ENCODE measurements at regions not wholly inside any gene's neighbourhood (a gene's known extent, or its start where the extent isn't known, plus 50 kb on each side); places are given as distances from the start of the nearest gene placed in this dataset.

DNA sequence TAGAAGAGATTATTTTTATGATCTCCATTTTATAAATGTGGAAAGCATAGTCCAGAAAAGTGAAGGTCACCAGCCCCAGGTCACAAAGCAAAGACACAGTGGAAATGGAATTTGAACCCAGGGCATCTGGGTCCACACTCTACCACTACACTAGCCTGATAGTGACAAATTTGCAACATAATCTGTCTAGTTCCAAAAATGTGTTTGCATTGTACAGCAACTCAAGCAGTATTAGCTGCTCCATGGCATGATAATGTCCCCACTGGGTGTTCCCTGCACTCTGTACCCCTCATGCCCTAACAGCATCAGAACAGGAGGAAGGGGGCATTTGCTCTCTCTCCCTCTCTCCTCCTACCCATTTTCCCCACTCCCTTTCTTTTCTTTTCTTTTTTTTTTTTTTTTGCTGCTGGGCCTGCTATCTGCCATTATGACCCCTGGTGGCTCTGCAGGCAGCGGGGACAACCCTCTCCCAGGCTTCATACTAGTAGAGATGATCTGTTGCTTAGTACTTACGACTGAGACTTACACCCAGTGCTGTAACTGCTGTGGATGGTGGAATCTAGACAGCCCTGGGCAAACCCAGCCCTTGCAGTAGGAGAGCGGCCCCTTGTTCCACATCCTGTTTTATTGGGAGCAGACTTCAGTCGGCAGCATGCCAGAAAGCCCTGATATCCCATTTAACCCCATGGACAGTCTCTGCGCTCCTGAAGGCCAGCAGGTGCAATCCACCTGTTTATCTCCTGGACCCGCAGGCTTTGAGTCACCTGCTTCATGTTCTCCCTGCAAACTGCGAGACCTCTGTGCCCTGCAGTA lies 306.3 kb downstream of the SOX9 start:
- no peak for DNase-seq (ENCODE audit: low read depth)
- no peak overlapping the region for H3K4me3 ChIP-seq (ENCODE audit: low read depth, low read length)
- TF ChIP-seq, protein P1, sequence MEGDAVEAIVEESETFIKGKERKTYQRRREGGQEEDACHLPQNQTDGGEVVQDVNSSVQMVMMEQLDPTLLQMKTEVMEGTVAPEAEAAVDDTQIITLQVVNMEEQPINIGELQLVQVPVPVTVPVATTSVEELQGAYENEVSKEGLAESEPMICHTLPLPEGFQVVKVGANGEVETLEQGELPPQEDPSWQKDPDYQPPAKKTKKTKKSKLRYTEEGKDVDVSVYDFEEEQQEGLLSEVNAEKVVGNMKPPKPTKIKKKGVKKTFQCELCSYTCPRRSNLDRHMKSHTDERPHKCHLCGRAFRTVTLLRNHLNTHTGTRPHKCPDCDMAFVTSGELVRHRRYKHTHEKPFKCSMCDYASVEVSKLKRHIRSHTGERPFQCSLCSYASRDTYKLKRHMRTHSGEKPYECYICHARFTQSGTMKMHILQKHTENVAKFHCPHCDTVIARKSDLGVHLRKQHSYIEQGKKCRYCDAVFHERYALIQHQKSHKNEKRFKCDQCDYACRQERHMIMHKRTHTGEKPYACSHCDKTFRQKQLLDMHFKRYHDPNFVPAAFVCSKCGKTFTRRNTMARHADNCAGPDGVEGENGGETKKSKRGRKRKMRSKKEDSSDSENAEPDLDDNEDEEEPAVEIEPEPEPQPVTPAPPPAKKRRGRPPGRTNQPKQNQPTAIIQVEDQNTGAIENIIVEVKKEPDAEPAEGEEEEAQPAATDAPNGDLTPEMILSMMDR (IDR thresholded peaks at IDR 0.05; ENCODE audit: low read depth, low read length, missing control alignments), result no peak

DNA sequence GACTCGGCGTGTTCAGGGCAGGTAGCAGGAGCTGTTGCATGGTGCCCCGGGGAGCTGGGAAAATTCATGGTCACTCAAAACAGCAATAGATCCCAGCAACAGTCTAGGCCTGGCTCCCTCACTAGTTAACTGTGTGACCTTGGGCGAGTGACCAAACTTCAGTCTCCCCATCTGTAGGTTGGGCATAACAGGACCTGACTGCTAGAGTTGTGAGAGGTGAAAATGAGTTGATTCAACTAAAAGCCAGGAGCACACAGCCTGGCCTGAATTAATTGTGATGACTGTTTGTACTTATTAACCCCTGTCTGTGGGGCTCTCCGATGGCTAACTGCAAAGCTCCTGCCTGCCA lies 306.9 kb downstream of the SOX9 start:
- TF ChIP-seq, protein P1 (IDR thresholded peaks at IDR 0.05; ENCODE audit: low read depth, low read length, missing control alignments), result no peak
- H3K4me3 ChIP-seq (ENCODE audit: low read depth, low read length), result no peak overlapping the region
- no peak for DNase-seq (ENCODE audit: low read depth)

DNA sequence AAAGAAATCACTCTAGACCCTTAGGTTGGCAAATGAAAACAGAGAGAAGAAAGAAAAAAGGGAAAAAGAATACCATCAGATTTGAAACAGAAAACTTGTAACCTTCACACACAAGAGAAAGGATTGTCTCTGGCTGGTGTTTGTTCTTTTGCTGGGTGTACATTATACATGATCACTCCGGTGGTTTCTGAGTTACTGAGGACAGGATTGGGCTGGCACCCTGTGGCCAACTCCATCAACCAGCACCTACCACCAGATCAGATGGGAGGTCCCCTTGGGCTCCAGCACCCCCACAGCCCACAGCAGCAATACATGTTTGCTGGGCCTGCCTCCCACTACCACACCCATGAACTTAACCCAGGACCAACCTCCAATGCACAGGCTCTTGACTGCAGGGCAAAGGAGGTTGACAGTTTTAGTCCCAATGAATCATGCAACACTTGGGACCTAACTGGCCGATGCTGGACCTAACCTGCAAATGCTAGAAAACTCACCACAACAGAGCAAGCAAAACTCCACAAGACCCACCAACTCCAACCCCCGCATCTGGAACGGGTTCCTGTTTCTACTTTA lies 308.3 kb downstream of the SOX9 start:
- H3K4me3 ChIP-seq (ENCODE audit: low read depth, low read length), result no peak overlapping the region
- TF ChIP-seq, protein P1 (IDR thresholded peaks at IDR 0.05; ENCODE audit: low read depth, low read length, missing control alignments), result no peak
- no peak for DNase-seq (ENCODE audit: low read depth)

DNA sequence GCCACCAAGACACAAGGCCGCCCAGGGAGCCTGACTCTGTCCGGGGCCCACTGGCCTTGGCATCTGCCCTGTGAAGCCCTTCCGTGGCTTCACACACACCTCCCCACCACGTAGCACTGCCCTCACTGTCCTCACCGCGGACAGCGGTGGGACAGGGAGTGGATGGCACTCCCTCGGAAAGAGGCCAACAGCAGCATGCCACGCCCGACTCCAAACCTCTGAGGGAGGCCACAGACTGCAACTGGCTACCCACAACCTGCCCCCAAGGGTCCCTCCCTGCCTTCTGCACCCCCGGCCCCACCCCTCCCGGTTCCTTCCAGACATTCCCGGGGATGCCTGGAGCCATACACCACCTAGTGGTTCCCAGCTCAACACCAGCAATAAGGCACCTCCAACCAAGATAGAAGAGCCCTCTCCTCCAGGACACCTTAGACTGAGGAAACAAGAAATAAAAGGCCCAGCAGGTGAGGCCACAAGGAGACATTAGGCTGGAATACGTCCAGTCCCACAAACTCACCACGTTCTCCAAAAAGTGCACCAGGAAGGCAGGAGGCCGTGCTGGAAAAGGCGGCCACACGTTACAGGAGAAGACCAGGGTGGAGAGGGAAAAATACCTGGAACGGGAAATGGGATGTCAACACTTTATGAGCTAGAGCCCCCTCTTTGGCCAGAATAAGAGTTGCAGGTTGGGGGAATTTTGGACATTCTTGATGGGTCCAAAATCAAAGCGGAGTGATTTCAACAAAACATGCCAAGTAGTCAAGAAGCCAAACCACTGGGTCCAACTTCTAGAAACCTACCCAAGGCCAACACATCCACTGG lies 310.0 kb downstream of the SOX9 start:
- TF ChIP-seq, protein P1 (IDR thresholded peaks at IDR 0.05; ENCODE audit: low read depth, low read length, missing control alignments), result peak; percentile 27
- no peak for DNase-seq (ENCODE audit: low read depth)
- H3K4me3 ChIP-seq (ENCODE audit: low read depth, low read length), result no peak overlapping the region

DNA sequence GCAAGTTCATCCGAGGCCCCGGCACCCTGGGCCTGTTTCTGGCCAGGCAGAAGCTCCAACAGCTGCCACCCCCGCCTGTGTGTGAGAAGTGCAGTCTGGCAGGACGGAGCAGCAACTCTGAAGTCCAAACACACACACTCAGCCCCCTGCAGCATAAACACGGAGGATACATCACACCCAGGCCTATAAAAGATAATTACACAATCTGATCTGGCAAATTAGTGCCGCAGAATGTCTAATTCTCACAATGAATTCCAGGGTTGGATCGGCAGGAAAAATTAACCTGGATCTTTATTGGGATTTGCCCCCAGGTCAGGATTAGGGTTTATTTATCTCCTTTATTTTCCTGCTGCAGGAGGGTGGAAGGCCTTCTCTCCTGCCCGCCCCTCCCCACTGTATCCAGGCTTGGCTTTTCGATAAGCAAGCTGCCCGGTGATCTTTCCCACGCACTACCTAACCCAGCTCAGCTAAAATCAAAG lies 311.4 kb downstream of the SOX9 start:
- DNase-seq (ENCODE audit: low read depth), result no peak
- TF ChIP-seq, protein P1 (IDR thresholded peaks at IDR 0.05; ENCODE audit: low read depth, low read length, missing control alignments), result no peak
- no peak overlapping the region for H3K4me3 ChIP-seq (ENCODE audit: low read depth, low read length)

DNA sequence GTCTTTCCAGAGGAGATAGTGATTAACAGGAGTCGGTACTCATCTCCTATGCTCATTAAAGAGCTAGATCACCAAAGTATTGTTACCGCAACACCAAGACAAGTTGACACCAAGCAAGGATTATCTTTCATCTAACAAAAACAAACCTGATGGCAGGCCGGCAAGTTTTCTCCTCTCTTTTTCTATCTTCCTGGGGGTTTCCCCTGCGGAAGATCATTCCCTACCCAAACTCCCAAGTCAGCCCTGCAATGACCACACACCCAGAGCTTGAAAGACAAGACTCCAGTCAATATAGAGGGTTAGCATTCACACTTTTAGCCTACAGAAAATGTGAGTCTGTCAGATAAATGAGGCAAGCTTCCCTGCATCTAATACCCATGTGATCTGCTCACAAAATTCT lies 312.1 kb downstream of the SOX9 start:
- no peak for DNase-seq (ENCODE audit: low read depth)
- TF ChIP-seq, protein P1 (IDR thresholded peaks at IDR 0.05; ENCODE audit: low read depth, low read length, missing control alignments), result no peak
- no peak overlapping the region for H3K4me3 ChIP-seq (ENCODE audit: low read depth, low read length)

Data from GM12864 (cell line).